ENCODE measurements at regions not wholly inside any gene's neighbourhood (a gene's known extent, or its start where the extent isn't known, plus 50 kb on each side); places are given as distances from the start of the nearest gene placed in this dataset.

GRCh38 chr5:91668261-91668660 is 285.1 kb upstream of the ARRDC3 start:
- TF ChIP-seq EZH2phosphoT487 (IDR thresholded peaks at IDR 0.05; ENCODE audit: low read depth) = no peak
- no peak for TF ChIP-seq CTCF (IDR thresholded peaks at IDR 0.05; ENCODE audit: low read depth, low read length)
- Histone ChIP-seq H3K4me3 (ENCODE audit: low read length) (no peak overlapping the region), H3K36me3 (replicated peaks; ENCODE audit: low read depth, low read length) (no peaks in the 10 kb centered on the region), H3K9ac (ENCODE audit: low read length) (no peak overlapping the region), H3K4me2 (ENCODE audit: low read length) (no peak overlapping the region), H3K27me3 (ENCODE audit: low read depth, low read length) (no peaks in the 10 kb centered on the region), H3K4me1 (ENCODE audit: low read length) (no peaks in the 10 kb centered on the region), H2AFZ (ENCODE audit: low read depth, low read length) (no peak overlapping the region), H3K27ac (ENCODE audit: low read length) (no peak overlapping the region), H3K9me3 (ENCODE audit: insufficient read depth, low read length) (no peaks in the 10 kb centered on the region), H4K20me1 (ENCODE audit: insufficient read depth, low read length) (no peaks in the 10 kb centered on the region), H3K79me2 (ENCODE audit: low read length) (no peaks in the 10 kb centered on the region)

GRCh38 chr5:91652678-91653077 is 269.6 kb upstream of the ARRDC3 start:
- no peak overlapping the region for H3K27ac ChIP-seq (ENCODE audit: low read length)
- TF ChIP-seq CTCF (IDR thresholded peaks at IDR 0.05; ENCODE audit: low read depth, low read length) = no peak
- TF ChIP-seq EZH2phosphoT487 (IDR thresholded peaks at IDR 0.05; ENCODE audit: low read depth) = no peak
- no peaks in the 10 kb centered on the region for H3K9me3 ChIP-seq (ENCODE audit: insufficient read depth, low read length)
- H4K20me1 ChIP-seq (ENCODE audit: insufficient read depth, low read length) = no peaks in the 10 kb centered on the region
- H3K4me3 ChIP-seq (ENCODE audit: low read length) = no peak overlapping the region
- no peak overlapping the region for H3K9ac ChIP-seq (ENCODE audit: low read length)
- H3K4me2 ChIP-seq (ENCODE audit: low read length) = no peak overlapping the region
- H2AFZ ChIP-seq (ENCODE audit: low read depth, low read length) = no peak overlapping the region
- no peaks in the 10 kb centered on the region for H3K27me3 ChIP-seq (ENCODE audit: low read depth, low read length)
- no peaks in the 10 kb centered on the region for H3K36me3 ChIP-seq (replicated peaks; ENCODE audit: low read depth, low read length)
- no peaks in the 10 kb centered on the region for H3K79me2 ChIP-seq (ENCODE audit: low read length)
- H3K4me1 ChIP-seq (ENCODE audit: low read length) = no peaks in the 10 kb centered on the region

GRCh38 chr5:91651704-91652103 is 268.6 kb upstream of the ARRDC3 start:
- no peak overlapping the region for H3K4me2 ChIP-seq (ENCODE audit: low read length)
- no peaks in the 10 kb centered on the region for H3K4me1 ChIP-seq (ENCODE audit: low read length)
- H3K79me2 ChIP-seq (ENCODE audit: low read length) = no peaks in the 10 kb centered on the region
- H4K20me1 ChIP-seq (ENCODE audit: insufficient read depth, low read length) = no peaks in the 10 kb centered on the region
- no peak overlapping the region for H3K27ac ChIP-seq (ENCODE audit: low read length)
- H3K27me3 ChIP-seq (ENCODE audit: low read depth, low read length) = no peaks in the 10 kb centered on the region
- no peak for TF ChIP-seq CTCF (IDR thresholded peaks at IDR 0.05; ENCODE audit: low read depth, low read length)
- TF ChIP-seq EZH2phosphoT487 (IDR thresholded peaks at IDR 0.05; ENCODE audit: low read depth) = no peak
- H3K36me3 ChIP-seq (replicated peaks; ENCODE audit: low read depth, low read length) = no peaks in the 10 kb centered on the region
- H3K9me3 ChIP-seq (ENCODE audit: insufficient read depth, low read length) = no peaks in the 10 kb centered on the region
- no peak overlapping the region for H3K4me3 ChIP-seq (ENCODE audit: low read length)
- no peak overlapping the region for H3K9ac ChIP-seq (ENCODE audit: low read length)
- H2AFZ ChIP-seq (ENCODE audit: low read depth, low read length) = no peak overlapping the region

GRCh38 chr5:91645347-91645746 is 262.2 kb upstream of the ARRDC3 start:
- Histone ChIP-seq H3K27ac (ENCODE audit: low read length) (no peak overlapping the region), H3K4me3 (ENCODE audit: low read length) (no peak overlapping the region)

More at GRCh38 chr5:91645347-91645746, 262.2 kb upstream of the ARRDC3 start:
- TF ChIP-seq EZH2phosphoT487 (IDR thresholded peaks at IDR 0.05; ENCODE audit: low read depth) (no peak), CTCF (IDR thresholded peaks at IDR 0.05; ENCODE audit: low read depth, low read length) (no peak)
- Histone ChIP-seq H3K9ac (ENCODE audit: low read length) (no peak overlapping the region), H3K79me2 (ENCODE audit: low read length) (no peaks in the 10 kb centered on the region), H4K20me1 (ENCODE audit: insufficient read depth, low read length) (no peaks in the 10 kb centered on the region), H2AFZ (ENCODE audit: low read depth, low read length) (no peak overlapping the region), H3K36me3 (replicated peaks; ENCODE audit: low read depth, low read length) (no peaks in the 10 kb centered on the region), H3K27me3 (ENCODE audit: low read depth, low read length) (no peaks in the 10 kb centered on the region), H3K4me1 (ENCODE audit: low read length) (0 out of 2 replicates have a peak, but pooled peaks cover 2% of the 10 kb centered on the region), H3K9me3 (ENCODE audit: insufficient read depth, low read length) (no peaks in the 10 kb centered on the region), H3K4me2 (ENCODE audit: low read length) (no peak overlapping the region)

All from OCI-LY3 (cell line).